Suppressor macrophage (primary cell): ENCODE measurements at regions not wholly inside any gene's neighbourhood (a gene's known extent, or its start where the extent isn't known, plus 50 kb on each side); places are given as distances from the start of the nearest gene placed in this dataset.
"Not testable (repeated sequence)": the region's sequence is repeated elsewhere in the genome, so short reads cannot be mapped to it uniquely, and the experiment has no call there.

Experiments
- DNase-seq, 4 experiments: peaks; one replicate each; pipeline ENCODE4 v3.0.0-alpha.2; 2020 to 2022

DNA sequence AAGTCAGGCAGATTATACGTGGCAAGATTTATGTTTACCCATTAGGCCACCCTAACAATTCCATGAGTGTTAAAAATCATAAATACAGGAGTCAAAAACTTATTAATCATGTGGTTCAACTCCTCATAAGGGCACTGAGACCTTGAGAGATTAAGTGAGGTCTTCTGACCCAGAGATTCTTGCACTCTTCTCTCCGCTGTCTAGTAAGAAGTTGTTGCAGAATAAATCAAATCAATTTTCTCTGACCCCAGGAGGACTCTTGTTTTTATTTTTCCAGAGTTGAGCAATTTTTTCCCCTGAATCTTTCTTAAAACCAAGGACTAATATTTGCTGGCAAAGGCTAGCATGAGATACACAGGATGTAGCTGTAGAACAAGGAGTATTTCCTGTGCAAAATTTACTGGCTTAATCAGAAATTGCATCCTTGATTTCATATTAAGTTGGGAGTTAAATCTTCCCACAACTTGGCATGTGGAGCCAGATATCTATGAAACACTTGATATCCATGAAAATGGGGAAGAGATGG, 90.9 kb upstream of the PTHLH start:
- DNase-seq: no peak

DNA sequence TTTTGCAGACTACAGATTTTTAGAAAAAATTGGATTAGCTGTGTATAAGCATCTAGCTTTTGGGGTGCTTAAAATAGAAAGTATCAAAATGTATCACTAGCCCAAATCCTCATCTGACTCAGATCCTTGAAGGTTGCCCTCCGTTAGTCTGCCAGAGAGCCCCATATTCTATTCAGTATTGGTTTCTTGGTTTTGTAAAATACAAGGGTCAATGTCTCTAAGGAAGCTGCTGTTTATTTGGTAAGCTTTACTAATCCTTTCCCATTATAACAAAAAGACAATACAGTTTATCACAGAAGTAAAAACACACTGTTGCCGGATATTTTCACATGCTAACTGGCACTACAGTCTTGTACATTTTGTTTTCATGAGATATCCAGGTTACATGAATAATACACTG, 92.8 kb upstream of the PTHLH start:
- DNase-seq: no peak

DNA sequence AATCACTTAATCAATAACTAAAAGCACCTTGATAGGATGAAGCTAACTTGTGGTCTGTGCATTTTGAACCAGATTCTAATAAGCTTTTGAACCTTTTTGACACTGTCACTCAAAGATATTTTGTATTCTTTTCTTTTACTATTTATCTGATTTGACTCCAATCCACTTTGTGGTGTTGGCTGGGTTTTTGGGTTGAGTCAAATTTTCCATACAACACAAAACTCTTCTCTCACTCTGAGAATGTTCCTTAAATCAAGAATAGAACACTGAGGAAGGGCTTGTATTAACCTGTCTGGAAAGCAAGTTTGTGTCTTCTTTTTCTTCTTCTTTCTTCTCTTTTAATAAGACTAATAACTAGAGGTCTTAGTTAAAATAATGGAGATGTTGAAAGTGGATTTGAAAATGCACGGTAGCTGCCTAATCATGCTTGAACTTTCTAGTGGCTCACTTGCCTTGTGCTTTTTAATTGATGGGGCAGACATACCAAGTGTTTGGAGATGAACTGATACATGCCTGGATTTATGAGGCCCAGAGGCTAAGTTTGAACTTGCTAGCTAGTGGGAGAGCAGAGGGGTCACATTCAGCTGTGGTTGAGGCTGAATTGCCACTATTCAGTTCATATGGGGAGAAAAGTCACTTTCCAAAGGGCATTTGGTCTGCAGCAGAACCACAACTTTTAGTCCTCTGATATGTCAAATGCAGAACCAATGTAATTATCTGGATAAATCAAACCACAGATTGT, 93.5 kb upstream of the PTHLH start:
- no peak for DNase-seq

DNA sequence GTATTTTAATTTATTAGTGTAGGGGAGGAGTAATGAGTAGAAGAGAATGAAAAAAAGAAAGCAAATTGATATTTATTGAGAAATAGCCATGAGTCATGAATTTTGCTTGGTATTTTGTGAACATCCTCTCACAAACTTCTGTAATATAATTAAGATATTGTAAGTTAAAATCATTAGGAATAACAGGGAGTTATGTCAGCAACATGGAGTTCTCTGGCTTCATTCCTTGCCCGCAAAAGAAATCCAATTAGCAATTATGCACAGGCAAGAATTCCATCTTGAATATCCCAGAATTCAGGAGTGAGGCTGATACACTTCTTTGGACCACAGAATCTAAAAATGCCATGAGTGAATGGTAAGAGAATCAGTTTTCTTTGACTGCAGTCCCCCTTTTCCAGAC, 94.3 kb upstream of the PTHLH start:
- DNase-seq: no peak

DNA sequence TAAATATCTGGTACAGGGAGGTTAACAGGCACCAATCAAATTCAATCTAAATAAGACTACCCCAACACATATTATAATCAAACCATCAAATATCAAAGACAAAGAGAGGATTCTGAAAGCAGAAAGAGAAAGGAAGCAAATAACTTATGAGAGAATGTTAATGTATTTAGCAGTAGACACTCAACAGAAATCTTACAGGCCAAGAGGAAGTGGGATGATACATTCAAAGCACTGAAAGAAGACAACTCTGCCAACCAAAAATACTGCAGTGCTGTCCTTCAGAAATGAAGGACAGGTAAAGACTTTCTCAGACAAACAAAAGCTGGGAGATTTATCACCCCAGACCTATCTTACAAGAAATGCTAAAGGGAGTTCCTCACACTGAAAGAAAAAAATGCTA, 95.9 kb upstream of the PTHLH start:
- DNase-seq: no peak

DNA sequence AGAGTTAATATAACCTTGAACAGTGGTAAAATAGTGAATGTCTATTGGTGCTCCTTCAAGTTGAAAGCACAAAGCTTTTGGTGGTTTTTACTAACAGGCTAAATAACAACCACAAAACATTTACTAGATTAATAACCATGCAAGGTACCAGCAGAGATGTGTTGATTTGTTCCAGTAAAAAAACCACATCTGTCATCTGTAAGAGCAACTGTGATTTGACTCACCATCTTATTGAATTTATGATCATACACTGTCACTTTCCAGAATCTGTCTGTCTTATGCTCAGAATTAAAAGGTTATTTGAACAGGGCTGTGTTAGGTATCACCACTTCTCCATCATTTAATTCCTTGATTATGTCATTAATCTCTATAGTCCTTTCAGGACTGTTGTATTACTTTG, 107.0 kb upstream of the PTHLH start:
- DNase-seq: no peak

DNA sequence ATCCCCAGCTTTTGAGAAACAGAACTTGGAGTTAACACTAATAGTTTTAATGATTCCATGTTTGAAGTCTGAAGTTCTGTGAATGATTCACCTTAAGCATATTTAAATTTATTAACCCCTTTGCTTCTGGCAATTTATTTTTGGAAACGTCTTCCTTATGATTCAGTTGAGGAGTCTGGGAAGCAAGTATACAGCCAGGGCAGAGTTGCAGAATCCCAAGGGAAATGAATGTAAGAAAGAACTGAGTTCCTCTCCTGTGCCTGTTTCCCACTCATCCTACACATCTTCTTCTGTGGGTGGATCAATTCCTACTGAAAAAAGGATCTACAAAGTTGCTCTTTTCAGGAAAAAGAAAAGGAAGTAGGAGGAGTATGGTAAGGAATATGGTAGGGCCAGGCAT, 108.2 kb upstream of the CCDC91 start:
- DNase-seq: no peak

DNA sequence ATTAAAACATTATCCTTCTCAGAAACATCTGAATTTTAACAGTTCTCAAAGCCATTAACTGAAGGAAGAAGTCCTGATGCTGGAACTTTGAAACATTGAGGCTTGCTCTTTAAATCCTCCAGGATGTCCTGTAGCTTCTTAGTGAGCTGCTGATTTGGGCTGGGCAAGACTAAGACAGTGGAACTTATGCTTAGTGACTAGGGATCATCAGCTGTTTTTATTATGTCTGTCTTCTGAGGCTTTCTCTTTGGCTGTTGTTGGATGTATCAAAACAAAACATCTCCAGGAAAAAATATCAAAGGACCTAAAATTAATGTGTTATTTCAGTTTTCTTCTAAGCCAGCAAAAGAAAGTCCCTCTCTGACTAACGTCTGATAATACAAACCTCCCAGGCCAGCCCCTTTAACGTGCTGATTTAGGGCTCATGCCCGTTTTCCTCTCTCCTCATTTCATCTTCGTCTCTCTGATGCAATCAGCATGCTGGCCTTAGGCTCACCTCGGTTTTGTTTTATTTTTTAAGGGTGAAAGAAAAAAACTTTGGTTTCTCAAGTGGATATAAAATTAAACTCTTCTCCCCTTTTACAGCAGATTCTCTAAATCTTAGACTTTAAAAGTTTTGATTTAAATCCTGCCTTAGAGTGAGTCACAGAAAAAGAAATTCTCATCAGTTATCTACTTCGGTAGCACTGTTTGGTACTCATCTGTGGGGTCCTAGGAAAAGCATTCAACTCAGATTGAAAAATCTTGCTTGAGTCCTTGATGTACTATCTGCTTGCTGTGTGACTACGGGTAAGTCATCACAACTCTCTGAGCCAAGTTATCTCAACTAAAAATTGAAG, 106.2 kb upstream of the CCDC91 start:
- DNase-seq: no peak

DNA sequence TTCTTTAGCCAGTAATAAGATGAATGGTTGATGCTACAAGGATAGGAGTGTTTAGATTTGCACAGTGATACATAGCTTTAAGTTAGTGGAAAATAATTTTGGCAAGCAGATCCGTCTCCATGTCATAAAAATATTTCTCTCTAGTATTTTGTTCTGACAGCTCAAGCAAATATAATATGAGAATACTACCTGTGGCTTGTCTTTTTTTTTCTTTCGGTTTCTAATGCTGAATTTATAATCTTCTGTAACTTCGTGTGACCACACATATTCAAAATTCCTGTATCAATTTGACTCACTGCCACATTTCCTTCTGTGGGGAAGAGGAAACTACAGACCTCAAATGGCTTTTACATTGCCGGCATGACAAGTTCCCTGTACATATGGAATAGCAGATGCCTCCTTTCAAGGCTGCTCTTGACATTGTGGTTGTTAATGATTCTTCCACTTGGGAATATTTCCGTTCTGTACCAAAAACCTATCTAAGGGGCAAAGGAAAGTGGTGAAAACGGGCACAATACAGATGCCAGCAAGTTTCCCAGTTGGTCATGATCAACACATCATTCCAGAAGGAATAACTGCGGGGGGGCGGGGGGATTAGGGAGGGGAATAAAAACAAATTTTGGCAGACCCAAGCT, 103.6 kb upstream of the CCDC91 start:
- DNase-seq: no peak

DNA sequence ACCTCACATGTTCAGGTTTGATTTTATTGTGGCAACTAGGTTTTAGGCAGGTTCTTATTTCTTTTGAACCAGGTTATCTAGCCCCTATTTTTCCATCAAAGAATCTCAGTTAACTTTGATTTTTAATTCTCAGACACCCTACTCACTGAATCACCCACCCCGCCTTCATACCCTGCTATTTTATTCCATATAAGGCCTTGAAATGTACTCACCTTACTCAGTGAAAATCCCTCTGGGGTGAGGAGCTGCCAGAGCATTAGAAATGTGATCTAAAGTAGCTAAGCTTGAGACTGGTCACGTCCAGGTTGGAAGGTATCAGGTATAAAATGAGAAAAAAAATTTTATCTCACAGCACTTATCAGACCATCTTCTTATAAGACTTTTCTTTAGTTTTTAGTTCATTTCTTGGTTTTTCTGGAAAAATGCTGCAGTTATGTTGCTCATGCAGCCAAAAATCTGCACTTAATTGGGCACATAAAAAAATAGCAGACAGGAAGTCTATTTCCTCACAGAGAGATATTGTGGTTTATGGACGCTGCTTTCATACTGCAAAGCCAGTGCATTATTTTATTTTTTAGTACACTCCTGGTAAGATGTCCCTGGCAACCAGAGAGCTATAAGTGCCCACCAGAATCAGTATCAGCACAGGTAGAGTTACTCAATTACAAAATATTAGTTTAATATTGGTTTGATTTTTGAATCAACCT, 101.5 kb upstream of the CCDC91 start:
- DNase-seq: no peak

DNA sequence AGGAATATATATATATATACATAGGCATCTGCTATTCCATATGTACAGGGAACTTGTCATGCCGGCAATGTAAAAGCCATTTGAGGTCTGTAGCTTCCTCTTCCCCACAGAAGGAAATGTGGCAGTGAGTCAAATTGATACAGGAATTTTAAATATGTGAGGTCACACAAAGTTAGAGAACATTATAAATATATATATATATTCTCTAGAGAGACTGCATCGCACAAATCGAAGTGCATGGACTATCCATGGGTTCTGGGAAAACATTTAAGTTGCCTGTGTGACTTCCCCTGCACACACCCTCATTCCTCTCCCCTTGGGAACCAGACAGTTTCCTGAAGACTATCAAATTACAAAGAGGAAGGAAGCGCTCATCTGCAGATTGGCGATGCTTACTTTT, 100.9 kb upstream of the CCDC91 start:
- DNase-seq: no peak

DNA sequence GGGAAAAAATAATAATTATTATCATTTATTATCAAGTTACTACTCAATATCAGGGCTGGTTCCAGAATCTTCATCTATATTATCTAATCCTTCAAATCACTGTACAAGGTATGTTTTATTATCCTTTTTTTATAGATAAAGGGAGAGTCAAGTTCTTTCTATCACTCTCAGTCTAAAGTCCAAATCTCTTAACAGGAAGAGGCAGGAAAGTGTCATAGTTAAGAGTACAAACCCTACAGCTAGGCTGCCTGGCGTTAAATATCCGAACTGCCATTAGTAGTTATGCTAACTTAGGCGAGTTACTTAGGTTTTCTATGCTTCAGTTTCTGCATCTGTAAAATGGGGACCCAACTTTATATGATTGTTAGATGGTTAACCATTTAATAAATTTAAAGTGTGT, 99.4 kb upstream of the CCDC91 start:
- no peak for DNase-seq

DNA sequence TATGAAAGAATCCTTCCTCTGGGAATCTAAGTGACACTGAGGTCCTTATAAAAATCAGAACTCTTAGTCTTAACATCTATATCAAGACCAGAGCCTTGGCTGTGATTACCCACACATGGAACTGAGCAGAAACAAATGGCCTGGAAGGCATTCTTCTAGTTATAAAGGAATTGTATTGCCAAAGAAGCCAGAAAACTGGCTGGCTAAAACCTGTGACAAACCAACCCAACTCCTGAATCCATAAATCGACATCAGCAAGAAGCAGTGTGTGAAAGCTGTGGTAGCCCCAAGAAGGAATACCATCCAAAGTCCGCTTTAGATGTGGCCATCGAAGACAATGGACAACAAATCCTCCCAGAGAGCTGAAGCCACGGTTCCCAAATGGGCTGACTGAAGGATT, 97.9 kb upstream of the CCDC91 start:
- no peak for DNase-seq

DNA sequence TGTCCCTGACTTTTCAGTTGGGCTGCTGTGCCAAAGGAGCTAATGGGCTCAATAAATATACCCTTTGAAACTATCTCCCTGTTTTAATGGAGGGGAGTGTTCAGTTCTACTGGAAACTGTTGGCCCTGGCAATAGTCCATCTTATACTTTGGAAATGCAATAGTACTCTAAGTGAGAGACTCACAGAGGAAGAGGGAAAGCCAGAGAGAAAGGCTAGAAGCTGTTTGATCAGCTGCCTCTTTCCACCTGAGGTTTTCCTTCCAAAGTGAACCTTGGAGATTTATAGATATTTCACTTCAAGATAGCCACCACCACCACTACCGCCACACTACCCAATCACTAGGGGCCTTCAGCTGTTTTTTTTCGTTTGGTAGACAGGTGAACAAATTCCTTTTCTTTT, 93.6 kb upstream of the CCDC91 start:
- DNase-seq: no peak

DNA sequence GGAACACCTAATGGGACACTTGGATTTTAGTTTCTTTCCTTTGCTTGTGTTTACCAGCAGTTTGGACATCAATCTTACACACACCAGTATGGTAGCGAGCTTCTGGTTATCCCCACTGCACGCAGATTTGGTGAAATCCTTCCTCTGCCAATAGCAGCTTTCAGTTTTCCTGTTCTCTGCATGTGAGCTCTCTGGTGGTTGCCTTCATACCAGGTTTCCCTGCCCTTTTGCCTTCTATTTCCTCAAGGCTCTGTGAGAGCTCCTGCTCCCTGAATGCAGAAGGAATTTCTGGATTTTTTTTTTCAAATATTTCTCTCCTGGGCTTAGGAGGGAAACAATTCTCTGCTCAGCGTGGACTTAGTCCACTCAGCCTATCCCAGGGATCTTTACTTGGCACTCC, 93.0 kb upstream of the CCDC91 start:
- DNase-seq: no peak

DNA sequence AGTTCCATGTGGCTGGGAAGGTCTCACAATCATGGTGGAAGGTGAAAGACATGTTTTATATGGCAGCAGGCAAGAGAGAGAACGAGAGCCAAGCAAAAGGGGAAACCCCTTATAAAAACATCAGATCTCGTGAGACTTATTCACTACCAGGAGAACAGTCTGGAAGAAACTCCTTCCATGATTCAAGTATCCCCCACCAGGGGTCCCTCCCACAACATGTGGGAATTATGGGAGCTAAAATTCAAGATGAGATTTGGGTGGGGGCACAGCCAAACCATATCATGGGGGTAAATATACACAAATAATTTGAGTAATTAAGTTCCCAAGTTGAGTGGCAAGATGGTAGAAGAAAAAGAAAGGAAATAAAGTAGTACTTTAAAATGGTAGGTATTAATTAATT, 91.0 kb upstream of the CCDC91 start:
- DNase-seq: not testable (repeated sequence)

DNA sequence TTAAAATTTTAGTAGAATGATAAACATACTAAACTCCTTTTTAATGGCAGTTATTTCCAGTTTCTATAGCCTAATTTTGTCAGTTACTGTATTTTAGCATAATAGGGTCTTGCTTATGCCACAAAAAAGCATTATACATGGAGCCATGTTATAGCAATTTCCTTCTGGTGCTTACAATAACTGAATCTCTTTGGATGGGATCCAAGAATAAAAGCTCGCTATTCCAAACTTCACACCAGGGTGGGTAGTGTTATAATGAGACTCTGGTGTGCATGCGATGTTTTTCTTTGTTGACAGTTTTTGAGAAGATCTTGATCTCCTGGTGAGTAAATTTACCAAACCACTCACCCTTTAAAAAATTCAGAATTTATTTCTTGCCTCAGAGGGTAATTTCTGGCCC, 90.4 kb upstream of the CCDC91 start:
- no peak for DNase-seq

DNA sequence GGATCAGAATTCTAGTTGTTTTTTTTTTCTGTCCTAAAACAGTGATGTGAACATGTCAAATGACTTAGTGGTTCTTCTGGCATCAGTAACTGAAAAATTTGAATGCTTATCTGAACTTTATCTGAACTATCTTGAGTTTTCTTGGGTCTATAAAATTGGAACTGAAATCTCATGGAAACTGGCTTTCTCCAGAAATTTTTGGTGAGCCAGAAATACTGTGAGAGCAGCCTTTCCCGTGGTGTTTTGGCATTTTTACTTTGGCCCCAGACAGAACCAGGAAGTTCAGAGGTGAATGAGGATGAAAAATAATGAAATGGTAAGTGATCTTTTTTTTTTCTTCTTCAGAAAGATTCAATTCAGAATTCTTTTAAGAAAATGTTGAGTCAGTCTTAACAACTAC, 89.5 kb upstream of the CCDC91 start:
- no peak for DNase-seq

DNA sequence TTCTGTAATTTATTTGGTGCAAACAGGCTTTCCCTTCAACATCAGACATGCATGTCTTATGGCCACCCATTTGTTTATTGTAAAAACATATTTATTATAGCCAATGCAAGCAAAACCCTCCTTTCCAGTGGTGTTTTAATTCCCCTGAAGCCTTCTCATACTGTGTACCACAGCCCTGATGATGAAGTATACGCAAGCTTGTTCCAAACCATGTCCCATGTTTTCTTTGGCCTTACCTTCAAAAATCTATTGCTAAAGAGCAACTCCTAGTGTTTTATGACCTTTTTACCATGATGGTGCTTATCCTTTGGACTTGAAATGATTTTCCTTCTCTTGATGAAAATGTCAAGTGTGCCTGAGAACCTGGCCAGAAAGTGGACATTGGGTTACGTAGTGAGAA, 85.9 kb upstream of the CCDC91 start:
- no peak for DNase-seq

DNA sequence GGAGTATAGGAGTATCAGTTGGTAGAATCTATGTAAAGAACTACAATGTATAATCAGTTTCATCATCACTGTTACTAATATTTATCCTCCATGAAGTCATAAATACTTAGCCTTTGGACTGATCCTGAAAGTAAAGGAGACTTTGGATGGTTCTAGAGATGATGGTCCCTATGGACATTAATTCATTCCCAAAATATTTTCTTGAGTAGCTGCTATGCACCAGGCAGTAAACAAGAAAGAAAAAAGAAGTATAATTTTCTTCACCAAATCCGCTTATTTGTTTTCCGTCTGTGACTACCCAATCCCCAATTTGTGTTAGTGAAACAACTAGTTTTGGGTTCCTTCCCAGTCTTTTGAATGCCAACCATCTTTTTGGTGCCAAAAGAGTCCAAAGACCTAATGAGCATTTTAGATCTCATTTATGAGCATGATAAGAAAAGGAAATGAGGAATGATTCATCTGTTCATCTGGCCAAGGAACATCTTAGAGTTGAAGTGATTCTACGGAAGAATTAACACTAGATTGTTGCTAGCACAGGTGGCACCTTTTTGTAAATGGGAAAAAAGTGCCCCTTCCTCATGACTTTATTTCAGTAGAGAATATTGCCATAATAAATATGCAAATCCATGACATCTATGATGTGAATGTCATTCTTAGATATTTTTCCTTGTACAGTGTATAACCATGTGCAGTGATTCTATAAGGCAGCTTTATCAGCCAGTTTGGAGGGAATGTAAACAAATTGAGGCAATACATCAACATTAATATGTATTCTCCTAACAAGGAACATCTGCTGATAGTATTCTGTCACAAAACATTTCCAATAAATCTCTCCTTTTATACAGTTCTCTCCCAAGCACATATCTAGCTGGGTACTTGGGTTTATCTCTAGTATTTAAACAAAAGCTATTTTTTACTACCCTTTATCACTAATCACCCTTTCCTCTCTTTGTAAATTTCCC, 85.1 kb upstream of the CCDC91 start:
- DNase-seq: no peak

DNA sequence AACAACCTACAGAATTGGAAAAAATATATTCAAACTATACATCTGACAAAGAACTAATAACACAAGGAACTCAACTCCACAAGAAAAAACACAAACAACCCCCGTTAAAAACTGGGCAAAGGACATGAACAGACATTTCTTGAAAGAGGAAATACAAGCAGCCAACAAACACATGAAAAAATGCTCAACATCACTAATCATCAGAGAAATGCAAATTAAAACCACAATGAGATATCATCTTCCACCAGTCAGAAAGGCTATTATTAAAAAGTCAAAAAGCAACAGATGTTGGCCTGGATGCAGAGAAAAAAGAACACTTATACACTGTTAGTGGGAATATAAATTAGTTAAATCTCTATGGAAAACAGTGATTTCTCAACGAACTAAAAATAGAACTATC, 82.6 kb upstream of the CCDC91 start:
- no peak for DNase-seq

DNA sequence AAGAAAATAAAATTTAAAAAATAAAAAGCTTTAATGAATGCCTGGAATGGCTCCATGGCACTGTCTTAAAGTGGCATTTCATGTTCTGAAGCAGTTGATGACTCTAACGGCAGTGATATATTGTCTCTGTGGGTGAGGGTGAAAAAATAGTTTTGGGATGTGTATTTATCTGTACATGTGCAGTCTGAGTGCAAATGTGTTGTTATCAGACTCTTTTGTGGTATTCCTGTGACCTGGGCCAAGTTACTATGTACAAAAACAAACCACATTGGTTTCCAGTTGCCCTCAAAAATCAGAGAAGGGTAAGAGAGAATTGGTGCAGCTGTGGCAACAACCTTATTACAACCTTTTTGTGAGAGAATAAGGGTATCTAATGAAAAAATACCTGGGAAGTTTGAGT, 81.7 kb upstream of the CCDC91 start:
- no peak for DNase-seq
